Activated naive CD8-positive, alpha-beta T cell treated with anti-CD3 and anti-CD28 coated beads for 36 hours (primary cell): ENCODE measurements at regions not wholly inside any gene's neighbourhood (a gene's known extent, or its start where the extent isn't known, plus 50 kb on each side); places are given as distances from the start of the nearest gene placed in this dataset.
"Not testable (repeated sequence)": the region's sequence is repeated elsewhere in the genome, so short reads cannot be mapped to it uniquely, and the experiment has no call there.

ENCODE experiments used
- DNase-seq: peaks from one replicate; pipeline ENCODE4 v3.0.0; 2021
- H3K27ac Mint-ChIP-seq: one replicate; pipeline ENCODE4 v1.8.0; 2022; ENCODE audit warnings: mild to moderate bottlenecking, moderate library complexity, mixed read lengths
- H3K27me3 Mint-ChIP-seq: one replicate; pipeline ENCODE4 v1.8.0; 2022; ENCODE audit warnings: mild to moderate bottlenecking, mixed read lengths
- H3K36me3 Mint-ChIP-seq: one replicate; pipeline ENCODE4 v1.8.0; 2021; ENCODE audit warnings: mild to moderate bottlenecking, mixed read lengths
- H3K4me1 Mint-ChIP-seq: one replicate; pipeline ENCODE4 v1.8.0; 2021; ENCODE audit warnings: mixed read lengths
- H3K4me3 Mint-ChIP-seq: one replicate; pipeline ENCODE4 v1.8.0; 2022; ENCODE audit warnings: mild to moderate bottlenecking, moderate library complexity, mixed read lengths
- H3K9me3 Mint-ChIP-seq: one replicate; pipeline ENCODE4 v1.8.0; 2022; ENCODE audit warnings: mixed read lengths

GRCh38 chr12:7591531-7591930 is 74.2 kb downstream of the APOBEC1 start:
- peaks cover 3% of the 10 kb centered on the region for H3K9me3 Mint-ChIP-seq
- H3K4me1 Mint-ChIP-seq = peaks cover 3% of the 10 kb centered on the region
- H3K27me3 Mint-ChIP-seq = peaks cover 3% of the 10 kb centered on the region
- H3K27ac Mint-ChIP-seq = no peak overlapping the region
- DNase-seq = no peak
- no peak overlapping the region for H3K4me3 Mint-ChIP-seq
- H3K36me3 Mint-ChIP-seq = no peaks in the 10 kb centered on the region

GRCh38 chr12:7590085-7590484 is 75.6 kb downstream of the APOBEC1 start:
- DNase-seq, H3K9me3 Mint-ChIP-seq, H3K4me3 Mint-ChIP-seq, H3K4me1 Mint-ChIP-seq, H3K36me3 Mint-ChIP-seq, H3K27me3 Mint-ChIP-seq, H3K27ac Mint-ChIP-seq: not testable (repeated sequence)

- not testable (repeated sequence) for H3K9me3 Mint-ChIP-seq, H3K4me1 Mint-ChIP-seq, H3K4me3 Mint-ChIP-seq, H3K27ac Mint-ChIP-seq, H3K36me3 Mint-ChIP-seq
- peak; percentile 34 for DNase-seq
- peaks cover 15% of the 10 kb centered on the region for H3K27me3 Mint-ChIP-seq
Observed at GRCh38 chr12:7588742-7589329, 76.9 kb downstream of the APOBEC1 start.

GRCh38 chr12:7584137-7584536 is 80.6 kb upstream of the CD163 start:
- not testable (repeated sequence) for H3K36me3 Mint-ChIP-seq, H3K27ac Mint-ChIP-seq, H3K4me1 Mint-ChIP-seq, H3K4me3 Mint-ChIP-seq, DNase-seq
- peaks cover 11% of the 10 kb centered on the region for H3K9me3 Mint-ChIP-seq
- H3K27me3 Mint-ChIP-seq = peaks cover 31% of the 10 kb centered on the region

GRCh38 chr12:7583471-7583870 is 79.9 kb upstream of the CD163 start:
- H3K4me3 Mint-ChIP-seq = no peak overlapping the region
- no peak for DNase-seq
- H3K27ac Mint-ChIP-seq = no peak overlapping the region
- peaks cover 16% of the 10 kb centered on the region for H3K9me3 Mint-ChIP-seq
- H3K27me3 Mint-ChIP-seq = peaks cover 31% of the 10 kb centered on the region
- no peaks in the 10 kb centered on the region for H3K36me3 Mint-ChIP-seq
- H3K4me1 Mint-ChIP-seq = peaks cover 1% of the 10 kb centered on the region

- Mint-ChIP-seq H3K27me3 (peaks cover 28% of the 10 kb centered on the region), H3K4me3 (no peak overlapping the region), H3K36me3 (no peaks in the 10 kb centered on the region), H3K9me3 (peaks cover 16% of the 10 kb centered on the region), H3K27ac (no peak overlapping the region), H3K4me1 (no peaks in the 10 kb centered on the region)
- no peak for DNase-seq
Observed at GRCh38 chr12:7582796-7583195, 79.2 kb upstream of the CD163 start.

- Mint-ChIP-seq H3K4me3 (no peak overlapping the region), H3K27ac (no peak overlapping the region), H3K36me3 (no peaks in the 10 kb centered on the region), H3K27me3 (peaks cover 28% of the 10 kb centered on the region), H3K4me1 (no peaks in the 10 kb centered on the region), H3K9me3 (peaks cover 16% of the 10 kb centered on the region)
- DNase-seq = no peak
Observed at GRCh38 chr12:7581625-7582024, 78.0 kb upstream of the CD163 start.

- no peak overlapping the region for H3K4me3 Mint-ChIP-seq
- peaks cover 16% of the 10 kb centered on the region for H3K9me3 Mint-ChIP-seq
- DNase-seq = no peak
- H3K27ac Mint-ChIP-seq = no peak overlapping the region
- peaks cover 28% of the 10 kb centered on the region for H3K27me3 Mint-ChIP-seq
- no peaks in the 10 kb centered on the region for H3K36me3 Mint-ChIP-seq
- no peaks in the 10 kb centered on the region for H3K4me1 Mint-ChIP-seq
Observed at GRCh38 chr12:7581046-7581445, 77.5 kb upstream of the CD163 start.

- H3K27ac Mint-ChIP-seq = no peak overlapping the region
- peaks cover 2% of the 10 kb centered on the region for H3K9me3 Mint-ChIP-seq
- no peak for DNase-seq
- H3K27me3 Mint-ChIP-seq = peaks cover 7% of the 10 kb centered on the region
- H3K4me3 Mint-ChIP-seq = no peak overlapping the region
- H3K36me3 Mint-ChIP-seq = no peaks in the 10 kb centered on the region
- no peaks in the 10 kb centered on the region for H3K4me1 Mint-ChIP-seq
Observed at GRCh38 chr12:7571257-7571656, 67.7 kb upstream of the CD163 start.

- H3K27ac Mint-ChIP-seq = no peak overlapping the region
- no peak overlapping the region for H3K4me3 Mint-ChIP-seq
- no peak for DNase-seq
- H3K36me3 Mint-ChIP-seq = no peaks in the 10 kb centered on the region
- H3K27me3 Mint-ChIP-seq = peaks cover 34% of the 10 kb centered on the region
- H3K4me1 Mint-ChIP-seq = no peaks in the 10 kb centered on the region
- peaks cover 1% of the 10 kb centered on the region for H3K9me3 Mint-ChIP-seq
Observed at GRCh38 chr12:7557227-7557626, 53.6 kb upstream of the CD163 start.

GRCh38 chr12:7555752-7556151 is 52.2 kb upstream of the CD163 start:
- peaks cover 36% of the 10 kb centered on the region for H3K27me3 Mint-ChIP-seq
- peaks cover 10% of the 10 kb centered on the region for H3K9me3 Mint-ChIP-seq
- no peaks in the 10 kb centered on the region for H3K4me1 Mint-ChIP-seq
- peaks cover 2% of the 10 kb centered on the region for H3K36me3 Mint-ChIP-seq
- DNase-seq = no peak
- H3K4me3 Mint-ChIP-seq = no peak overlapping the region
- H3K27ac Mint-ChIP-seq = no peak overlapping the region

GRCh38 chr12:7554831-7555230 is 51.3 kb upstream of the CD163 start:
- not testable (repeated sequence) for DNase-seq, H3K27ac Mint-ChIP-seq
- H3K27me3 Mint-ChIP-seq = peaks cover 28% of the 10 kb centered on the region

More at GRCh38 chr12:7554831-7555230, 51.3 kb upstream of the CD163 start:
- peaks cover 14% of the 10 kb centered on the region for H3K9me3 Mint-ChIP-seq
- H3K36me3 Mint-ChIP-seq, H3K4me3 Mint-ChIP-seq, H3K4me1 Mint-ChIP-seq: not testable (repeated sequence)
